ENCODE measurements at regions not wholly inside any gene's neighbourhood (a gene's known extent, or its start where the extent isn't known, plus 50 kb on each side); places are given as distances from the start of the nearest gene placed in this dataset.

DNA sequence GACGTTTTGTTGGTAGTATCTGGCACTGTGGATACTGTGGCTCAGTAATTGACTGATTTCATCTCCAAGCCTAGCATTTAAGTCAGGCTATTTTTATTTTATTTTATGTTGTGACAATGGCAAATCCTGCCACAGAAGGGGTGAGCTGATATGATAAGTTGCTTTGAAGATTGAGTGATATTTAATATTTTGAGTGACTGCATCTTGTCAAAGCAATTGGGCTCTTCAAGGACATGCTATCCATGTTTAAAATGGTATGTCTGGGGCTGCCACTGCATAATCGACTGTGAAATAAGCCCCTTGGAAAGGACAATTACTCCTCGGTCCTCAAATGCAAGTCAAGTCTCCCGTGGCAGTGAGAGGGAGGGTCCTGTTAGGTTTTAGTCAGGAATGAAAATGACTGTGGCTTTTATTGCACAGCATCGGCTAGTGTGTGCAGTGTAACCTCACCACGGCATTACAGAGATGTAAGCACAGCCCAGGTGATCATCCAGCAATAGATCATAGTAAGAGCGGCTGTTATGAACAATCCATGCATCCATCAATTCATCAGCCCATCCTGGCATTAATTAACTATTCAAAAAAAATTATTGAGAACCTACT, 178.2 kb downstream of the GBA3 start:
- DNase-seq (ENCODE audit: low spot score) = no peak

DNA sequence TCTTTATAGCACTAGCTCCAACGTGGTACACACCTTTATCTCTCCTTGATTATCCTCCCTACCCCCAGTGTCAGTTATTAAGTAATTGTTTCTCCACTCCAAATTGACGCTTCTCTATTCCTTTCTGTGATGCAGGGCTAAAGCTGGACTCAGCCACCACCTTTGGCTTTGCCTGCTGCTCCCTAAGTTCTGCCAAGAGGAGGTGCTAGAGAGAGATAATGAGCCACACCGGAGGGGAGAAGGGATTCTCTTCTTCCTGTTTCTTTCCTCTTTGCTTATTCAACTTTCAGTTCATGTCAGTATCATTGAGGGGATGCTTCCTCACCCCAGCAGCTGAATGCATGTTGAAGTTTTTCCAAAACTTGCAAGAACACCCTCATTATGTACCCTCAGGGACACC, 176.5 kb downstream of the GBA3 start:
- DNase-seq (ENCODE audit: low spot score) = no peak

Data from hematopoietic multipotent progenitor cell treated with erythropoietin and hydrocortisone succinate and interleukin-3 and kit ligand, for 17 days (in vitro differentiated cells).